Liver (tissue), 8 donors: ENCODE measurements at regions not wholly inside any gene's neighbourhood (a gene's known extent, or its start where the extent isn't known, plus 50 kb on each side); places are given as distances from the start of the nearest gene placed in this dataset.

Experiments
- DNase-seq: peaks from one replicate; pipeline ENCODE4 v3.0.0-alpha.2; 2017; ENCODE audit warnings: low spot score
- H3K27ac ChIP-seq, 2 donors: one replicate each; pipeline ENCODE4 v1.7.0; 2013; ENCODE audit warnings: inconsistent platforms in 2 of 2, low read length in 2 of 2, control low read depth in 1 of 2, low read depth in 1 of 2, mild to moderate bottlenecking in 1 of 2
- H3K27me3 ChIP-seq, 4 donors: one replicate each; pipeline versions ENCODE4 v1.6.1 to v1.7.0; 2013; ENCODE audit warnings: low read length in 3 of 4, inconsistent platforms in 1 of 4, mild to moderate bottlenecking in 1 of 4, moderate library complexity in 1 of 4; ENCODE audit not compliant: control insufficient read depth in 4 of 4, insufficient read depth in 4 of 4
- H3K36me3 ChIP-seq, 4 donors: one replicate each; pipeline versions ENCODE4 v1.6.1 to v1.7.0; 2013; ENCODE audit warnings: low read length in 3 of 4, mild to moderate bottlenecking in 3 of 4, low read depth in 1 of 4, moderate library complexity in 1 of 4; ENCODE audit not compliant: control insufficient read depth in 4 of 4, insufficient read depth in 3 of 4
- H3K4me1 ChIP-seq, 4 donors: one replicate each; pipeline versions ENCODE4 v1.6.1 to v1.7.0; 2013; ENCODE audit warnings: low read length in 3 of 4, mild to moderate bottlenecking in 3 of 4, moderate library complexity in 1 of 4; ENCODE audit not compliant: control insufficient read depth in 4 of 4, insufficient read depth in 4 of 4
- H3K4me3 ChIP-seq, 3 donors: one replicate each; pipeline versions ENCODE4 v1.6.1 to v1.7.0; 2013; ENCODE audit warnings: low read length in 3 of 3, control low read depth in 1 of 3, low read depth in 1 of 3, mild to moderate bottlenecking in 1 of 3
- H3K9ac ChIP-seq, 2 donors: one replicate each; pipeline ENCODE4 v1.7.0; 2013; ENCODE audit warnings: low read length in 2 of 2, mild to moderate bottlenecking in 2 of 2, moderate library complexity in 2 of 2, control low read depth in 1 of 2, low read depth in 1 of 2
- H3K9me3 ChIP-seq, 4 donors: one replicate each; pipeline versions ENCODE4 v1.6.1 to v1.7.0; 2013; ENCODE audit warnings: low read length in 3 of 4; ENCODE audit not compliant: control insufficient read depth in 4 of 4
- EGR1 ChIP-seq, 2 donors: IDR thresholded peaks; 2 replicates each; pipeline ENCODE4 v1.6.1; 2016 to 2018; ENCODE audit warnings: antibody characterized with exemption in 2 of 2, low read depth in 2 of 2
- FOXA1 ChIP-seq: IDR thresholded peaks from 2 replicates; pipeline ENCODE4 v1.6.1; 2016; ENCODE audit warnings: antibody characterized with exemption
- GABPA ChIP-seq, 2 donors: IDR thresholded peaks in 1 of 2; conservative IDR thresholded peaks in 1 of 2; 2 replicates each; pipeline ENCODE4 v1.6.1; 2016; ENCODE audit warnings: antibody characterized with exemption in 2 of 2, mild to moderate bottlenecking in 1 of 2, moderate library complexity in 1 of 2
- HNF4A ChIP-seq, 2 donors: conservative IDR thresholded peaks; 2 replicates each; pipeline ENCODE4 v1.6.1; 2016; ENCODE audit warnings: antibody characterized with exemption in 2 of 2, mild to moderate bottlenecking in 2 of 2
- HNF4G ChIP-seq: IDR thresholded peaks from 2 replicates; pipeline ENCODE4 v1.6.1; 2016; ENCODE audit warnings: antibody characterized with exemption
- JUND ChIP-seq, 2 donors: IDR thresholded peaks; 2 replicates each; pipeline ENCODE4 v1.6.1; 2016; ENCODE audit warnings: antibody characterized with exemption in 2 of 2
- NR2F2 ChIP-seq: IDR thresholded peaks from 2 replicates; pipeline ENCODE4 v1.6.1; 2016; ENCODE audit warnings: antibody characterized with exemption
- RAD21 ChIP-seq, 2 donors: IDR thresholded peaks; 2 replicates each; pipeline ENCODE4 v1.6.1; 2016; ENCODE audit warnings: antibody characterized with exemption in 2 of 2, mild to moderate bottlenecking in 2 of 2
- RXRA ChIP-seq, 2 donors: IDR thresholded peaks; 2 replicates each; pipeline ENCODE4 v1.6.1; 2017 to 2018; ENCODE audit warnings: antibody characterized with exemption in 2 of 2, mild to moderate bottlenecking in 1 of 2
- SP1 ChIP-seq: IDR thresholded peaks from 2 replicates; pipeline ENCODE4 v1.6.1; 2018; ENCODE audit warnings: antibody characterized with exemption, mild to moderate bottlenecking
- TAF1 ChIP-seq: conservative IDR thresholded peaks from 2 replicates; pipeline ENCODE4 v1.6.1; 2016; ENCODE audit warnings: antibody characterized with exemption, mild to moderate bottlenecking
- YY1 ChIP-seq: IDR thresholded peaks from 2 replicates; pipeline ENCODE4 v1.6.1; 2016; ENCODE audit warnings: antibody characterized with exemption, mild to moderate bottlenecking
- ZBTB33 ChIP-seq: IDR thresholded peaks from 2 replicates; pipeline ENCODE4 v1.6.1; 2016; ENCODE audit warnings: antibody characterized with exemption
- WGBS: extraction: QIAGEN DNeasy Blood & Tissue Kit; methylation state at CpG from one replicate; pipeline ENCODE4 v1.1.7; 2013; 5-methylcytosine and 5-hydroxymethylcytosine counted together
- TF ChIP-seq, protein P1 (sequence below): IDR thresholded peaks from 2 replicates; pipeline ENCODE4 v1.6.1; 2016; ENCODE audit warnings: antibody characterized with exemption, mild to moderate bottlenecking
- TF ChIP-seq, protein P2 (sequence below): IDR thresholded peaks from 2 replicates; pipeline ENCODE4 v1.6.1; 2016; ENCODE audit warnings: antibody characterized with exemption
- TF ChIP-seq, protein P3 (sequence below): IDR thresholded peaks from 2 replicates; pipeline ENCODE4 v1.6.1; 2016; ENCODE audit warnings: antibody characterized with exemption
- TF ChIP-seq, protein P4 (sequence below): fragments of 150-350 bp; IDR thresholded peaks from 2 replicates; pipeline ENCODE4 v1.5.1; 2017; ENCODE audit warnings: improper control_type of control experiment, low read depth, low read length; ENCODE audit not compliant: missing input control
- donor health status: healthy.
- donor health status: healthy.
- donor health status: healthy.
- donor health status: healthy.
- donor health status: healthy.

DNA sequence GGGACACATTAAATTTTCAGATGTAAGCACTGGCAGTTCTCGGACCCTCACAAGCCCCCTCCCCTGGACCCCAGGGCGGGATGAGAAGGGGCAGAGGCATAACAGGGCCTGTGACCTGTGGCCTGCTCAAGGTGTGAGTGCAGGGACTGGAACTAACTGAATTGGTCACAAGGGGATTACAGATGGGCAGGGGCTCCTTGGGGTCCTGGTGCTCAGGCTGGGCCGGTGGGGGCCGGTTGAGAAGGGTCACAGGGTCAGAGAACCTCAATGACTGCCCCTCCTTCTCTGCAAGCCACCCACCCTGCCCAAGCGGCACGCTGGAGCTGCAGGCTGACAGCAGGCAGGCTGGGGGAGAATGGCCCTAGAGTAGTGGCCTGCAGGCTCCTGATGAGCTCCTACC, 80.8 kb upstream of the PCBD1 start:
- no peak overlapping the region for H3K27ac ChIP-seq
- no peaks in the 10 kb centered on the region for H3K27me3 ChIP-seq
- no peaks in the 10 kb centered on the region for H3K4me1 ChIP-seq
- H3K9ac ChIP-seq = no peak overlapping the region
- no peaks in the 10 kb centered on the region for H3K36me3 ChIP-seq
- 81% methylated on average over 6 of the region's 6 CpGs for WGBS
- no peak for DNase-seq
- H3K9me3 ChIP-seq = peaks cover 0 to 16% (median 5%) of the 10 kb centered on the region in 4 donors
- TF ChIP-seq, protein P1, sequence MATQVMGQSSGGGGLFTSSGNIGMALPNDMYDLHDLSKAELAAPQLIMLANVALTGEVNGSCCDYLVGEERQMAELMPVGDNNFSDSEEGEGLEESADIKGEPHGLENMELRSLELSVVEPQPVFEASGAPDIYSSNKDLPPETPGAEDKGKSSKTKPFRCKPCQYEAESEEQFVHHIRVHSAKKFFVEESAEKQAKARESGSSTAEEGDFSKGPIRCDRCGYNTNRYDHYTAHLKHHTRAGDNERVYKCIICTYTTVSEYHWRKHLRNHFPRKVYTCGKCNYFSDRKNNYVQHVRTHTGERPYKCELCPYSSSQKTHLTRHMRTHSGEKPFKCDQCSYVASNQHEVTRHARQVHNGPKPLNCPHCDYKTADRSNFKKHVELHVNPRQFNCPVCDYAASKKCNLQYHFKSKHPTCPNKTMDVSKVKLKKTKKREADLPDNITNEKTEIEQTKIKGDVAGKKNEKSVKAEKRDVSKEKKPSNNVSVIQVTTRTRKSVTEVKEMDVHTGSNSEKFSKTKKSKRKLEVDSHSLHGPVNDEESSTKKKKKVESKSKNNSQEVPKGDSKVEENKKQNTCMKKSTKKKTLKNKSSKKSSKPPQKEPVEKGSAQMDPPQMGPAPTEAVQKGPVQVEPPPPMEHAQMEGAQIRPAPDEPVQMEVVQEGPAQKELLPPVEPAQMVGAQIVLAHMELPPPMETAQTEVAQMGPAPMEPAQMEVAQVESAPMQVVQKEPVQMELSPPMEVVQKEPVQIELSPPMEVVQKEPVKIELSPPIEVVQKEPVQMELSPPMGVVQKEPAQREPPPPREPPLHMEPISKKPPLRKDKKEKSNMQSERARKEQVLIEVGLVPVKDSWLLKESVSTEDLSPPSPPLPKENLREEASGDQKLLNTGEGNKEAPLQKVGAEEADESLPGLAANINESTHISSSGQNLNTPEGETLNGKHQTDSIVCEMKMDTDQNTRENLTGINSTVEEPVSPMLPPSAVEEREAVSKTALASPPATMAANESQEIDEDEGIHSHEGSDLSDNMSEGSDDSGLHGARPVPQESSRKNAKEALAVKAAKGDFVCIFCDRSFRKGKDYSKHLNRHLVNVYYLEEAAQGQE = no peak
- TF ChIP-seq SP1 (no peak), EGR1 (IDR thresholded peaks at IDR 0.05; ENCODE audit: low read depth in 2 of 2) (no peak), GABPA (IDR thresholded peaks at IDR 0.05 in 1 of 2, conservative IDR thresholded peaks at IDR 0.05 in 1 of 2) (no peak), RXRA (IDR thresholded peaks at IDR 0.05) (no peak), FOXA1 (no peak), HNF4A (conservative IDR thresholded peaks at IDR 0.05) (no peak), RAD21 (IDR thresholded peaks at IDR 0.05) (no peak), YY1 (no peak), JUND (IDR thresholded peaks at IDR 0.05) (no peak), ZBTB33 (no peak), TAF1 (no peak)
- TF ChIP-seq, protein P2, sequence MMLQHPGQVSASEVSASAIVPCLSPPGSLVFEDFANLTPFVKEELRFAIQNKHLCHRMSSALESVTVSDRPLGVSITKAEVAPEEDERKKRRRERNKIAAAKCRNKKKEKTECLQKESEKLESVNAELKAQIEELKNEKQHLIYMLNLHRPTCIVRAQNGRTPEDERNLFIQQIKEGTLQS = no peak
- TF ChIP-seq, protein P3, sequence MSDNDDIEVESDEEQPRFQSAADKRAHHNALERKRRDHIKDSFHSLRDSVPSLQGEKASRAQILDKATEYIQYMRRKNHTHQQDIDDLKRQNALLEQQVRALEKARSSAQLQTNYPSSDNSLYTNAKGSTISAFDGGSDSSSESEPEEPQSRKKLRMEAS = no peak
- TF ChIP-seq, protein P4, sequence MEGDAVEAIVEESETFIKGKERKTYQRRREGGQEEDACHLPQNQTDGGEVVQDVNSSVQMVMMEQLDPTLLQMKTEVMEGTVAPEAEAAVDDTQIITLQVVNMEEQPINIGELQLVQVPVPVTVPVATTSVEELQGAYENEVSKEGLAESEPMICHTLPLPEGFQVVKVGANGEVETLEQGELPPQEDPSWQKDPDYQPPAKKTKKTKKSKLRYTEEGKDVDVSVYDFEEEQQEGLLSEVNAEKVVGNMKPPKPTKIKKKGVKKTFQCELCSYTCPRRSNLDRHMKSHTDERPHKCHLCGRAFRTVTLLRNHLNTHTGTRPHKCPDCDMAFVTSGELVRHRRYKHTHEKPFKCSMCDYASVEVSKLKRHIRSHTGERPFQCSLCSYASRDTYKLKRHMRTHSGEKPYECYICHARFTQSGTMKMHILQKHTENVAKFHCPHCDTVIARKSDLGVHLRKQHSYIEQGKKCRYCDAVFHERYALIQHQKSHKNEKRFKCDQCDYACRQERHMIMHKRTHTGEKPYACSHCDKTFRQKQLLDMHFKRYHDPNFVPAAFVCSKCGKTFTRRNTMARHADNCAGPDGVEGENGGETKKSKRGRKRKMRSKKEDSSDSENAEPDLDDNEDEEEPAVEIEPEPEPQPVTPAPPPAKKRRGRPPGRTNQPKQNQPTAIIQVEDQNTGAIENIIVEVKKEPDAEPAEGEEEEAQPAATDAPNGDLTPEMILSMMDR = no peak
- no peak overlapping the region for H3K4me3 ChIP-seq

DNA sequence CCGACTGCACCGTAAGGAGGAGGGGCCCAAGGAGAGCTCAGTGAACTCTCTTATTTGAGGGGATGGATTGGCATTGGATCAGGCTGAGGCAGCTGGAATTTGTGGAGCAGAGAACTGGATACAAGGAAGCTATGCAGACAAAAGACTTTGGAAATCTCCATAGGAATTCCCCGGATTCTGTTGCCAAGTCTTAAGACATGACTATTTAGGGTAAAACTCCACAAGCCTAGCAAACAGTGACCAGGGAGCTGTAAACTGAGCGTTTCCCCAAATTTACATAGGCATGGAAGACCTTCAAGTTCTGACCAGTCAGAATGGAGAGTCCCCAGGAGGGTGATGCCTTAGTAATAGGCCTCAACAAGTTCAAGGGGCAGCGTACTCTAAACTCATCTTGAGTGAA, 82.5 kb upstream of the PCBD1 start:
- WGBS = 64% methylated on average over 5 of the region's 5 CpGs
- Histone ChIP-seq H3K27ac (no peak overlapping the region), H3K4me3 (no peak overlapping the region), H3K9me3 (peaks cover 0 to 16% (median 8%) of the 10 kb centered on the region in 4 donors), H3K4me1 (no peaks in the 10 kb centered on the region), H3K36me3 (no peaks in the 10 kb centered on the region), H3K27me3 (no peaks in the 10 kb centered on the region), H3K9ac (no peak overlapping the region)
- DNase-seq = no peak
- TF ChIP-seq ZBTB33 (no peak), RAD21 (IDR thresholded peaks at IDR 0.05) (no peak), YY1 (no peak), GABPA (IDR thresholded peaks at IDR 0.05 in 1 of 2, conservative IDR thresholded peaks at IDR 0.05 in 1 of 2) (no peak), RXRA (IDR thresholded peaks at IDR 0.05) (no peak), NR2F2 (no peak), TAF1 (no peak), FOXA1 (no peak), EGR1 (IDR thresholded peaks at IDR 0.05; ENCODE audit: low read depth in 2 of 2) (no peak), SP1 (no peak), HNF4A (conservative IDR thresholded peaks at IDR 0.05) (no peak), HNF4G (no peak)
- TF ChIP-seq, protein P4 = no peak
